ENCODE measurements at regions not wholly inside any gene's neighbourhood (a gene's known extent, or its start where the extent isn't known, plus 50 kb on each side); places are given as distances from the start of the nearest gene placed in this dataset.

- DNase-seq, result no peak
These were observed 268.7 kb downstream of the LOXHD1 start for GRCh38 chr18:46388286-46388685.

GRCh38 chr18:46392576-46392975 lies 264.4 kb downstream of the LOXHD1 start:
- no peak for DNase-seq

- no peak for DNase-seq
These were observed 263.8 kb downstream of the LOXHD1 start for GRCh38 chr18:46393230-46393629.

GRCh38 chr18:46393961-46394360 lies 263.1 kb downstream of the LOXHD1 start:
- DNase-seq, result no peak

- no peak for DNase-seq
These were observed 261.2 kb downstream of the LOXHD1 start for GRCh38 chr18:46395795-46396194.

GRCh38 chr18:46397174-46397573 lies 259.8 kb downstream of the LOXHD1 start:
- no peak for DNase-seq

- no peak for DNase-seq
These were observed 259.0 kb downstream of the LOXHD1 start for GRCh38 chr18:46398005-46398404.

GRCh38 chr18:46398625-46399024 lies 258.4 kb downstream of the LOXHD1 start:
- no peak for DNase-seq

GRCh38 chr18:46399303-46399702 lies 257.7 kb downstream of the LOXHD1 start:
- no peak for DNase-seq

- no peak for DNase-seq
These were observed 256.6 kb downstream of the LOXHD1 start for GRCh38 chr18:46400449-46400848.

- DNase-seq, result no peak
These were observed 255.4 kb downstream of the LOXHD1 start for GRCh38 chr18:46401486-46402070.

- DNase-seq, result no peak
These were observed 254.6 kb downstream of the LOXHD1 start for GRCh38 chr18:46402396-46402795.

- no peak for DNase-seq
These were observed 254.1 kb downstream of the LOXHD1 start for GRCh38 chr18:46402945-46403344.

- no peak for DNase-seq
These were observed 251.0 kb downstream of the LOXHD1 start for GRCh38 chr18:46405832-46406538.

GRCh38 chr18:46406539-46406932 lies 250.5 kb downstream of the LOXHD1 start:
- no peak for DNase-seq

GRCh38 chr18:46407486-46408166 lies 249.4 kb downstream of the LOXHD1 start:
- no peak for DNase-seq

- DNase-seq, result no peak
These were observed 248.6 kb downstream of the LOXHD1 start for GRCh38 chr18:46408334-46408987.

GRCh38 chr18:46411191-46411828 lies 245.7 kb downstream of the LOXHD1 start:
- DNase-seq, result no peak

GRCh38 chr18:46411867-46412690 lies 244.9 kb downstream of the LOXHD1 start:
- DNase-seq, result no peak

- no peak for DNase-seq
These were observed 244.1 kb downstream of the LOXHD1 start for GRCh38 chr18:46412916-46413315.

- DNase-seq, result no peak
These were observed 243.3 kb downstream of the LOXHD1 start for GRCh38 chr18:46413684-46414083.

GRCh38 chr18:46414863-46415262 lies 242.2 kb downstream of the LOXHD1 start:
- DNase-seq, result no peak
